ENCODE measurements at regions not wholly inside any gene's neighbourhood (a gene's known extent, or its start where the extent isn't known, plus 50 kb on each side); places are given as distances from the start of the nearest gene placed in this dataset.

GRCh38 chr1:80918380-80918779 is 882.4 kb upstream of the ADGRL2 start:
- TF ChIP-seq, protein P1, sequence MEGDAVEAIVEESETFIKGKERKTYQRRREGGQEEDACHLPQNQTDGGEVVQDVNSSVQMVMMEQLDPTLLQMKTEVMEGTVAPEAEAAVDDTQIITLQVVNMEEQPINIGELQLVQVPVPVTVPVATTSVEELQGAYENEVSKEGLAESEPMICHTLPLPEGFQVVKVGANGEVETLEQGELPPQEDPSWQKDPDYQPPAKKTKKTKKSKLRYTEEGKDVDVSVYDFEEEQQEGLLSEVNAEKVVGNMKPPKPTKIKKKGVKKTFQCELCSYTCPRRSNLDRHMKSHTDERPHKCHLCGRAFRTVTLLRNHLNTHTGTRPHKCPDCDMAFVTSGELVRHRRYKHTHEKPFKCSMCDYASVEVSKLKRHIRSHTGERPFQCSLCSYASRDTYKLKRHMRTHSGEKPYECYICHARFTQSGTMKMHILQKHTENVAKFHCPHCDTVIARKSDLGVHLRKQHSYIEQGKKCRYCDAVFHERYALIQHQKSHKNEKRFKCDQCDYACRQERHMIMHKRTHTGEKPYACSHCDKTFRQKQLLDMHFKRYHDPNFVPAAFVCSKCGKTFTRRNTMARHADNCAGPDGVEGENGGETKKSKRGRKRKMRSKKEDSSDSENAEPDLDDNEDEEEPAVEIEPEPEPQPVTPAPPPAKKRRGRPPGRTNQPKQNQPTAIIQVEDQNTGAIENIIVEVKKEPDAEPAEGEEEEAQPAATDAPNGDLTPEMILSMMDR (IDR thresholded peaks at IDR 0.05) = no peak
- TF ChIP-seq POLR2A (IDR thresholded peaks at IDR 0.05) = no peak

All from adrenal gland (tissue), 5 donors.